Activated CD4-positive, alpha-beta T cell treated with anti-CD3 and anti-CD28 coated beads for 48 hours (primary cell): ENCODE measurements at regions not wholly inside any gene's neighbourhood (a gene's known extent, or its start where the extent isn't known, plus 50 kb on each side); places are given as distances from the start of the nearest gene placed in this dataset.
A peak's percentile ranks its signal among the peaks of the same experiment; 100 is the strongest.

Experiments
- DNase-seq: peaks from one replicate; pipeline ENCODE4 v3.0.0-alpha.2; 2020

- peak; percentile 53 for DNase-seq
These were observed 119.3 kb upstream of the MDM1 start for GRCh38 chr12:68451261-68452077.

- no peak for DNase-seq
These were observed 120.0 kb upstream of the MDM1 start for GRCh38 chr12:68452078-68452715.

GRCh38 chr12:68453278-68453677, 121.1 kb upstream of the MDM1 start:
- no peak for DNase-seq

- DNase-seq: no peak
These were observed 121.7 kb upstream of the MDM1 start for GRCh38 chr12:68453876-68454275.

GRCh38 chr12:68454892-68455291, 122.7 kb upstream of the MDM1 start:
- DNase-seq: no peak

GRCh38 chr12:68455691-68456345, 123.7 kb upstream of the MDM1 start:
- peak; percentile 17 for DNase-seq

- DNase-seq: no peak
These were observed 126.7 kb upstream of the MDM1 start for GRCh38 chr12:68458866-68459265.

GRCh38 chr12:68460236-68460635, 128.1 kb upstream of the MDM1 start:
- DNase-seq: no peak

GRCh38 chr12:68461645-68462044, 129.5 kb upstream of the MDM1 start:
- no peak for DNase-seq

- no peak for DNase-seq
These were observed 130.6 kb upstream of the MDM1 start for GRCh38 chr12:68462803-68463202.

- no peak for DNase-seq
These were observed 133.1 kb upstream of the MDM1 start for GRCh38 chr12:68465227-68465626.

GRCh38 chr12:68467514-68467913, 135.4 kb upstream of the MDM1 start:
- DNase-seq: no peak

- no peak for DNase-seq
These were observed 135.9 kb upstream of the MDM1 start for GRCh38 chr12:68468036-68468435.

- no peak for DNase-seq
These were observed 137.0 kb upstream of the MDM1 start for GRCh38 chr12:68469113-68469512.

- DNase-seq: no peak
These were observed 138.6 kb upstream of the MDM1 start for GRCh38 chr12:68470664-68471328.

GRCh38 chr12:68474467-68475204, 136.1 kb upstream of the RAP1B start:
- DNase-seq: no peak

GRCh38 chr12:68476794-68477193, 133.9 kb upstream of the RAP1B start:
- DNase-seq: no peak

- DNase-seq: no peak
These were observed 133.4 kb upstream of the RAP1B start for GRCh38 chr12:68477261-68477772.

- no peak for DNase-seq
These were observed 132.8 kb upstream of the RAP1B start for GRCh38 chr12:68477906-68478305.

GRCh38 chr12:68478516-68479260, 132.0 kb upstream of the RAP1B start:
- no peak for DNase-seq

- DNase-seq: no peak
These were observed 131.3 kb upstream of the RAP1B start for GRCh38 chr12:68479261-68479895.
